Osteoblast (primary cell): ENCODE measurements at regions not wholly inside any gene's neighbourhood (a gene's known extent, or its start where the extent isn't known, plus 50 kb on each side); places are given as distances from the start of the nearest gene placed in this dataset.

Source experiments
- DNase-seq: peaks from one replicate; pipeline ENCODE4 v3.0.0; 2011; ENCODE audit warnings: low spot score, mixed read lengths; ENCODE audit not compliant: insufficient read length; ENCODE audit errors: missing footprints
- H2AFZ ChIP-seq: 2 replicates; pipeline ENCODE4 v1.6.0; 2011; ENCODE audit warnings: mild to moderate bottlenecking, low read length
- H3K27ac ChIP-seq: 2 replicates; pipeline ENCODE4 v1.5.1; 2011; ENCODE audit warnings: mild to moderate bottlenecking, low read depth, low read length, moderate library complexity
- H3K27me3 ChIP-seq: 2 replicates; pipeline ENCODE4 v1.6.0; 2012; ENCODE audit warnings: mild to moderate bottlenecking, control low read depth, inconsistent platforms, low read length, moderate library complexity; ENCODE audit not compliant: insufficient read depth
- H3K36me3 ChIP-seq: 2 replicates; pipeline ENCODE4 v1.5.1; 2011; ENCODE audit warnings: mild to moderate bottlenecking, low read length, control low read depth, moderate library complexity; ENCODE audit not compliant: insufficient read depth
- H3K4me1 ChIP-seq: 2 replicates; pipeline ENCODE4 v1.5.1; 2011; ENCODE audit warnings: mild to moderate bottlenecking, low read length, control low read depth, moderate library complexity; ENCODE audit not compliant: insufficient read depth
- H3K4me2 ChIP-seq: 2 replicates; pipeline ENCODE4 v1.6.0; 2011; ENCODE audit warnings: mild to moderate bottlenecking, low read length; ENCODE audit not compliant: insufficient read depth
- H3K4me3 ChIP-seq: fragments of 200-600 bp; sonication (generic); 3 replicates; pipeline ENCODE4 v1.5.1; 2012; ENCODE audit warnings: mild to moderate bottlenecking, low read length, inconsistent platforms; ENCODE audit not compliant: insufficient read depth
- H3K79me2 ChIP-seq: 2 replicates; pipeline ENCODE4 v1.6.0; 2012; ENCODE audit warnings: mild to moderate bottlenecking, low read length, control low read depth, inconsistent platforms; ENCODE audit not compliant: insufficient read depth
- H3K9me3 ChIP-seq: 2 replicates; pipeline ENCODE4 v1.5.1; 2011; ENCODE audit warnings: low read depth, low read length, control low read depth
- H4K20me1 ChIP-seq: 2 replicates; pipeline ENCODE4 v1.6.0; 2012; ENCODE audit warnings: mild to moderate bottlenecking, low read length, control low read depth; ENCODE audit not compliant: insufficient read depth
- CTCF ChIP-seq: IDR thresholded peaks from 2 replicates; pipeline ENCODE4 v1.5.1; 2011; ENCODE audit warnings: mild to moderate bottlenecking, low read depth, low read length, moderate library complexity; ENCODE audit errors: extremely low read depth

GRCh38 chr11:79963856-79964645 is 523.2 kb upstream of the TENM4 start:
- Histone ChIP-seq H3K36me3 (no peaks in the 10 kb centered on the region), H3K27ac (no peak overlapping the region), H2AFZ (no peak overlapping the region), H3K9me3 (no peaks in the 10 kb centered on the region), H3K27me3 (no peaks in the 10 kb centered on the region), H3K79me2 (no peaks in the 10 kb centered on the region), H3K4me2 (no peak overlapping the region), H3K4me1 (no peaks in the 10 kb centered on the region), H3K4me3 (no peak overlapping the region), H4K20me1 (no peaks in the 10 kb centered on the region)
- TF ChIP-seq CTCF = no peak
- no peak for DNase-seq

GRCh38 chr11:79960461-79960860 is 519.6 kb upstream of the TENM4 start:
- Histone ChIP-seq H3K27ac (no peak overlapping the region), H2AFZ (no peak overlapping the region), H3K4me2 (no peak overlapping the region), H3K4me1 (no peaks in the 10 kb centered on the region), H3K27me3 (no peaks in the 10 kb centered on the region), H3K9me3 (no peaks in the 10 kb centered on the region), H3K79me2 (no peaks in the 10 kb centered on the region), H3K36me3 (no peaks in the 10 kb centered on the region), H3K4me3 (no peak overlapping the region), H4K20me1 (no peaks in the 10 kb centered on the region)
- no peak for TF ChIP-seq CTCF
- DNase-seq = no peak

GRCh38 chr11:79959318-79959717 is 518.5 kb upstream of the TENM4 start:
- Histone ChIP-seq H2AFZ (no peak overlapping the region), H4K20me1 (no peaks in the 10 kb centered on the region), H3K27ac (no peak overlapping the region), H3K9me3 (no peaks in the 10 kb centered on the region), H3K36me3 (no peaks in the 10 kb centered on the region), H3K27me3 (no peaks in the 10 kb centered on the region), H3K4me1 (no peaks in the 10 kb centered on the region), H3K4me3 (no peak overlapping the region), H3K4me2 (no peak overlapping the region), H3K79me2 (no peaks in the 10 kb centered on the region)
- DNase-seq = no peak
- no peak for TF ChIP-seq CTCF

GRCh38 chr11:79957702-79958101 is 516.9 kb upstream of the TENM4 start:
- DNase-seq = no peak
- no peak overlapping the region for H3K4me3 ChIP-seq
- no peaks in the 10 kb centered on the region for H3K36me3 ChIP-seq
- H3K79me2 ChIP-seq = no peaks in the 10 kb centered on the region
- no peak overlapping the region for H3K4me2 ChIP-seq
- H2AFZ ChIP-seq = no peak overlapping the region
- no peaks in the 10 kb centered on the region for H3K9me3 ChIP-seq
- no peak for TF ChIP-seq CTCF
- H3K27ac ChIP-seq = no peak overlapping the region
- H4K20me1 ChIP-seq = no peaks in the 10 kb centered on the region
- no peaks in the 10 kb centered on the region for H3K27me3 ChIP-seq
- no peaks in the 10 kb centered on the region for H3K4me1 ChIP-seq
